IPS DF 6.9 (cell line): ENCODE measurements at regions not wholly inside any gene's neighbourhood (a gene's known extent, or its start where the extent isn't known, plus 50 kb on each side); places are given as distances from the start of the nearest gene placed in this dataset.
"Not testable (repeated sequence)": the region's sequence is repeated elsewhere in the genome, so short reads cannot be mapped to it uniquely, and the experiment has no call there.

Experiments
- DNase-seq: peaks from one replicate; pipeline ENCODE4 v3.0.0-alpha.2; 2013; ENCODE audit warnings: low read depth, low spot score
- H3K27ac ChIP-seq: one replicate; pipeline ENCODE4 v1.5.1; 2013; ENCODE audit warnings: low read length, control low read depth
- H3K27me3 ChIP-seq: 2 replicates; pipeline ENCODE4 v1.6.1; 2013; ENCODE audit warnings: mild to moderate bottlenecking, low read length; ENCODE audit not compliant: control insufficient read depth, insufficient read depth
- H3K36me3 ChIP-seq: 2 replicates; pipeline ENCODE4 v1.6.1; 2013; ENCODE audit warnings: low read length; ENCODE audit not compliant: control insufficient read depth, insufficient read depth
- H3K4me1 ChIP-seq: 2 replicates; pipeline ENCODE4 v1.6.1; 2013; ENCODE audit warnings: low read length; ENCODE audit not compliant: control insufficient read depth, insufficient read depth
- H3K4me3 ChIP-seq: 2 replicates; pipeline ENCODE4 v1.5.1; 2013; ENCODE audit warnings: mild to moderate bottlenecking, low read length
- H3K9me3 ChIP-seq: 2 replicates; pipeline ENCODE4 v1.6.1; 2013; ENCODE audit warnings: low read length, inconsistent platforms; ENCODE audit not compliant: control insufficient read depth, insufficient read depth
- WGBS: extraction: QIAGEN DNeasy Blood & Tissue Kit; methylation state at CpG from one replicate; pipeline ENCODE4 v1.1.7; 2013; ENCODE audit warnings: mixed read lengths, missing lambda C conversion rate; ENCODE audit not compliant: insufficient read length, insufficient coverage; 5-methylcytosine and 5-hydroxymethylcytosine counted together

DNA sequence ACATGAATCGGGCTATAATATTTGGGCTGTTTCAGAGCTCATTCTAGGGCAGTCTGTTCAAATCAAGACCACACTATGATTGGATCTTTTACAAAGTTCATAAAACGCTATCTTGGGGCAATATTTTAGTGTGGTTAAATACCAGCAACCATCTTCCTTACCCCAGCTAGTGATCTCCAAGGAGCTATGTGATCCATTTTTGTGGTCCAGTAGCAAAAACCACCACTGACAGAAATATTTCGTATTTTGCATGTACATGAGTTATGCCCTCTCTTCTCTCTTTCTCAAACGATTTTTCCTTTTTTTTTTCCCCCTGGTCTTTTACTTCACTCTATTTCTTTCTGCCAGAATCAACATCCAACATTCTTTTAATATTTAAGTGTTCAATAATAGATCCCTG is 280.6 kb upstream of the KITLG start:
- WGBS = 100% methylated on average over 1 of the region's 4 CpGs
- Histone ChIP-seq H3K4me1 (peaks cover 6% of the 10 kb centered on the region), H3K27ac (no peak overlapping the region), H3K27me3 (no peaks in the 10 kb centered on the region), H3K9me3 (no peaks in the 10 kb centered on the region), H3K36me3 (no peaks in the 10 kb centered on the region), H3K4me3 (no peak overlapping the region)
- DNase-seq = no peak

GRCh38 chr12:88856201-88856600 is 275.9 kb upstream of the KITLG start:
- DNase-seq = no peak
- H3K4me3 ChIP-seq = no peak overlapping the region
- no peaks in the 10 kb centered on the region for H3K4me1 ChIP-seq
- no peaks in the 10 kb centered on the region for H3K27me3 ChIP-seq
- WGBS = no CpG with 5 or more reads among the region's 2 CpGs
- H3K9me3 ChIP-seq = no peaks in the 10 kb centered on the region
- no peak overlapping the region for H3K27ac ChIP-seq
- no peaks in the 10 kb centered on the region for H3K36me3 ChIP-seq

DNA sequence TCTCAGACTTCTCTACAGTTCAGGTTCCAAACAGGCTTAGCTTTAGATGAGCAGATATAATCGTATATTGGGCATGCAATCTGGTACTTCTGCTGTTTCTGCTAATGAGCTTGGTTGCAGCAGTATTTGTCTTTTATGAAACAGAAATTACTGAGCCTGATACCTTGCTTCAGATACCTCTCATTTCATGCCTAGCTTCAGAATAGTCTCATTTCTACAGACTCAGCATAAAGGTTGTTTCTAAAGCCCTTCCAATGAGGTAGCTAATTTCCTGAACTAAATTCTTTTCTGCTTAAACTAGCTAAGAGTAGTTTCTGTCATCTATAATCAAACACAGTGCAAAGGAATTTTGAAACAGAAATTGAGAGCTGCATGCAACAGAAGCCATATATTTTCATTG is 275.0 kb upstream of the KITLG start:
- H3K4me1 ChIP-seq = no peaks in the 10 kb centered on the region
- H3K36me3 ChIP-seq = no peaks in the 10 kb centered on the region
- no peaks in the 10 kb centered on the region for H3K27me3 ChIP-seq
- H3K27ac ChIP-seq = no peak overlapping the region
- DNase-seq = no peak
- no peaks in the 10 kb centered on the region for H3K9me3 ChIP-seq
- no CpG with 5 or more reads among the region's 1 CpG for WGBS
- no peak overlapping the region for H3K4me3 ChIP-seq

GRCh38 chr12:88854260-88854659 is 274.0 kb upstream of the KITLG start:
- Histone ChIP-seq H3K4me1 (no peaks in the 10 kb centered on the region), H3K4me3 (no peak overlapping the region), H3K27ac (no peak overlapping the region), H3K9me3 (no peaks in the 10 kb centered on the region), H3K36me3 (no peaks in the 10 kb centered on the region), H3K27me3 (no peaks in the 10 kb centered on the region)
- DNase-seq = no peak
- no CpG with 5 or more reads among the region's 1 CpG for WGBS

- H3K9me3 ChIP-seq, H3K27me3 ChIP-seq, H3K4me3 ChIP-seq, H3K4me1 ChIP-seq, H3K27ac ChIP-seq, DNase-seq, H3K36me3 ChIP-seq: not testable (repeated sequence)
- no CpG with 5 or more reads among the region's 14 CpGs for WGBS
Measured at GRCh38 chr12:88847246-88847645, 267.0 kb upstream of the KITLG start.

GRCh38 chr12:88844426-88844825 is 264.2 kb upstream of the KITLG start:
- no peak for DNase-seq
- H3K4me1 ChIP-seq = no peaks in the 10 kb centered on the region
- H3K4me3 ChIP-seq = no peak overlapping the region
- no peaks in the 10 kb centered on the region for H3K27me3 ChIP-seq
- no peaks in the 10 kb centered on the region for H3K36me3 ChIP-seq
- WGBS = no CpG with 5 or more reads among the region's 8 CpGs
- H3K9me3 ChIP-seq = no peaks in the 10 kb centered on the region
- no peak overlapping the region for H3K27ac ChIP-seq

DNA sequence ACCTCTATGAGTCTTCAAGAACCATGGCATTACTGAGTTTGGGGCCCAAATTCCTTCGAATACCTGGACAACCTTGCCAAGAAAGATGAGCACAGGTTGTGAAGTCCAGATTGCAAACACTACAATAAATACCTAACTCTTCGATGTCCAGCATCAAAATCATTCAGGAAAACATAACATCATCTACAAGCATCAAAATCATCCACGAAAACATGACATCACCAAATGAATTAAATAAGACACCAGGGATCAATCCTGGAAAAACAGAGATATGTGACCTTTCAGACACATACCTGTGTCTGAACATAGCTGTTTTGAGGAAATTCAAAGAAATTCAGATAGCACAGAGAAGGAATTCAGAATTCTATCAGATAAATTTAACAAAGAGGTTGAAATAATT is 262.0 kb upstream of the KITLG start:
- no peak for DNase-seq
- no CpG with 5 or more reads among the region's 3 CpGs for WGBS
- no peaks in the 10 kb centered on the region for H3K36me3 ChIP-seq
- H3K4me3 ChIP-seq = no peak overlapping the region
- H3K9me3 ChIP-seq = no peaks in the 10 kb centered on the region
- no peak overlapping the region for H3K27ac ChIP-seq
- no peaks in the 10 kb centered on the region for H3K4me1 ChIP-seq
- no peaks in the 10 kb centered on the region for H3K27me3 ChIP-seq

DNA sequence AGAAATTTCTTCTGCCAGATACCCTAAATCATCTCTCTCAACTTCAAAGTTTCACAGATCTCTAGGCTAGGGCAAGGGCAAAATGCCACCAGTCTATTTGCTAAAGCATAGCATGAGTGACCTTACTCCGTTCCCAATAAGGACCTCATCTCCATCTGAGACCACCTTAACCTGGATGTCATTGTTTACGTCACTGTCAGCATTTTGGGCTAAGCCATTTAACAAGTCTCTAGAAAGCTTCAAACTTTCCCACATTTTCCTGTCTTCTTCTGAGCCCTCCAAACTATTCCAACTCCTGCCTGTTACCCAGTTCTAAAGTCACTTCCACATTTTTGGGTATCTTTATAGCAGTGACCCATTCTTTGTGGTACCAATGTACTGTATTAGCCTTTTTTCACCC is 259.2 kb upstream of the KITLG start:
- no peak for DNase-seq
- H3K36me3 ChIP-seq = no peaks in the 10 kb centered on the region
- WGBS = no CpG with 5 or more reads among the region's 2 CpGs

DNA sequence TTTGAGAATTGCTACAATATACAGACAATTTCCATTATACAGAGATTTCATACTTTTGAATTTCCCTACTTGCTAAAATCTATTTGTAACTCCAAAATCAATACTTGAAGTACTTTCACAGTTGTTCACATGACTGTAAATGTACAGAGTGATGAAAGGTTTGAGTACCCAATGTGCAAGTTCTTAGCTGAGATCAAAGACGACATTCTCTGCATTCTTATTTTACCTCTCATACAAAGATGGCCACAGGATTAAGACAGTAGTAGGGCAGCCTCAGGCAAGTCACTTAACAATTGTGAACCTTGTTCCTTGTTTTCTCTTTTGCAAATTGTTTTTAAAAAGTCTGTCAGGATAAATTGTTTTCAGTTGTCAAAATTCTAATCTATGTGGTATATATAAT is 255.9 kb upstream of the KITLG start:
- no peaks in the 10 kb centered on the region for H3K36me3 ChIP-seq
- no peak for DNase-seq

More for the DNA sequence above, 259.2 kb upstream of the KITLG start:
- no peak overlapping the region for H3K4me3 ChIP-seq
- no peak overlapping the region for H3K27ac ChIP-seq
- H3K9me3 ChIP-seq = no peaks in the 10 kb centered on the region
- no peaks in the 10 kb centered on the region for H3K27me3 ChIP-seq
- H3K4me1 ChIP-seq = no peaks in the 10 kb centered on the region

GRCh38 chr12:88834226-88834625 is 254.0 kb upstream of the KITLG start:
- no peak overlapping the region for H3K27ac ChIP-seq

More for the DNA sequence above, 255.9 kb upstream of the KITLG start:
- Histone ChIP-seq H3K9me3 (no peaks in the 10 kb centered on the region), H3K27me3 (no peaks in the 10 kb centered on the region), H3K4me1 (no peaks in the 10 kb centered on the region), H3K4me3 (no peak overlapping the region), H3K27ac (no peak overlapping the region)
- no CpG with 5 or more reads among the region's 1 CpG for WGBS

DNA sequence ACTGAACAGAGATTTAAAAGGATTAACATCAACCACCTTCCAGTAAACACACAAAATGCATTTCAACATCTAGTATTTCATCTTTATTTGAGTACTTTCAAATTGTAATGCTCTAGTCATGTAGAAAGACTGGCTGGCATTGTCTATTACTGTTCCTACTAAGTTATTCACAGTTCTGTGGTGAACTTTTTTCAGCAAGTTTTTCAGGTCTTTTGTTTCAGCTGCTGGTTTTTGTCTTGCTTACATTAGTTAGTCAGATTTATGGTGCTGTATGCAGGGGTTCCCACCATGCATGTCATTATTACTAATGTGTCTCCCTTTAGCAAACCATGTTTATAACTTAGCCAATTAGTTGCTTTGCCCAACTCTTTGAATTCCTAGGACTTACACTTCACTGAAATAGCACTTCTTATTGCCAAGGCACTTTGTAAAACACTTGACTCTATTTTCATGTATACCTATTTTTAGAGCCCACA is 253.4 kb upstream of the KITLG start:
- no peak overlapping the region for H3K27ac ChIP-seq
- H3K36me3 ChIP-seq = no peaks in the 10 kb centered on the region
- DNase-seq = no peak
- no peak overlapping the region for H3K4me3 ChIP-seq
- H3K27me3 ChIP-seq = no peaks in the 10 kb centered on the region
- no peaks in the 10 kb centered on the region for H3K9me3 ChIP-seq
- no peaks in the 10 kb centered on the region for H3K4me1 ChIP-seq

More at GRCh38 chr12:88834226-88834625, 254.0 kb upstream of the KITLG start:
- no CpG with 5 or more reads among the region's 1 CpG for WGBS
- H3K36me3 ChIP-seq = no peaks in the 10 kb centered on the region
- H3K27me3 ChIP-seq = no peaks in the 10 kb centered on the region
- no peaks in the 10 kb centered on the region for H3K9me3 ChIP-seq
- H3K4me1 ChIP-seq = no peaks in the 10 kb centered on the region
- H3K4me3 ChIP-seq = no peak overlapping the region
- no peak for DNase-seq
